ENCODE measurements at regions not wholly inside any gene's neighbourhood (a gene's known extent, or its start where the extent isn't known, plus 50 kb on each side); places are given as distances from the start of the nearest gene placed in this dataset.
"Not testable (repeated sequence)": the region's sequence is repeated elsewhere in the genome, so short reads cannot be mapped to it uniquely, and the experiment has no call there.

DNA sequence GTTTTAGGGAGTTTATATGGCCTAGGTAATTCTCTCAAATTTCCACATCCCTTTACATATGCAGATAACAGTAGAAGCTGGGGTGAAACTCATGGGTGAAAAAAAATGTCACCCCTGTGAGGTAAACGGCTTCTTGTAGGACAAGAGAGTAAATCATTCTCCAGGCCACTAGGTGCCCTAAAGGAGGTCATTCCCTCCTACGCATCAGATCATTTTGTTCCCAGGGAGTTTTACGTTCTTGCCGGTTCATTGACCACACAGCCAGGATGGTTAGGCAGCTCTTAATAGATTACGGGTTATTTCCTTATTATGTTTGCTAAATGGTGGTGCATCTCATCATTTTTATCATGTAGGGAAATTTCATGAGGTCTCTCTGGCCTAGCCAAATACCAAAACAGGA lies 225.8 kb upstream of the NOCT start:
- no peaks in the 10 kb centered on the region for H3K4me1 ChIP-seq
- intact Hi-C loops (cut with DNase I; ENCODE audit: low total_unique reads), result no loop called here
- H3K27me3 ChIP-seq (replicated peaks in 1 of 7), result peaks cover 0 to 5% (median 0%) of the 10 kb centered on the region in 7 donors
- WGBS, 5 donors, result 84 to 93% (median 86%) methylated on average over 5 of the region's 5 CpGs
- no peak for DNase-seq
- H3K9me3 ChIP-seq, result no peaks in the 10 kb centered on the region
- no peak overlapping the region for H3K4me3 ChIP-seq
- no peak for TF ChIP-seq POLR2A (IDR thresholded peaks at IDR 0.05)
- no peak for TF ChIP-seq CTCF (IDR thresholded peaks at IDR 0.05 in 8 of 11, conservative IDR thresholded peaks at IDR 0.05 in 3 of 11)
- H3K36me3 ChIP-seq, result no peaks in the 10 kb centered on the region
- no peak overlapping the region for H3K27ac ChIP-seq

GRCh38 chr4:138788857-138789256 lies 226.7 kb upstream of the NOCT start:
- no peaks in the 10 kb centered on the region for H3K4me1 ChIP-seq
- TF ChIP-seq CTCF (IDR thresholded peaks at IDR 0.05 in 8 of 11, conservative IDR thresholded peaks at IDR 0.05 in 3 of 11) (no peak), POLR2A (IDR thresholded peaks at IDR 0.05) (no peak), POLR2AphosphoS5 (IDR thresholded peaks at IDR 0.05) (no peak)

DNA sequence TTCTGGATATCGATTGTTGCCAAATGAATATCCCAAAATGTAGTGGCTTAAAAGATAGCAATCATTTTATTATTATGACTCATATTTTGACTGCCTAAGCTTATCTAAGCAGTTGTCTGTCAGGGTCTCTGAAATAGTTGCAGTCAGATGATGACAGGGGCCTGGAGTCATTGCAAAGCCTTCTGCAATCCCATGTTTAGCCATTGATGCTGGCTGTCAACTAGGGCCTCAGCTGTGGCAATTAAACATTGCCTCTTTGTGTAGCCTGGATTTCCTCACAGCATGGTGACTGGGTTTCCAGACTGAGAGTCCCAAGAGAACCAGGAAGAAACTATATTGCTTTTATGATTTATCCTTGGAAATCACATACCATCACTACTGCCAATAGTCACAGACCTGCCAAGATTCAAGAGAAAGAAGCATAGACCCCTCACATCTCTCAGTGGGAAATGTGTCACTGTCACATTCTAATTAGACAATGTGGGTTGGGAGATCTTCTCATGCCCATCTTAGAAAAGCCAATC lies 227.3 kb upstream of the NOCT start:
- H3K4me3 ChIP-seq, result no peak overlapping the region
- no peak for DNase-seq
- H3K9me3 ChIP-seq, result no peaks in the 10 kb centered on the region
- WGBS, 5 donors, result 72 to 98% (median 91%) methylated on average over 1 of the region's 1 CpG
- peaks cover 0 to 6% (median 0%) of the 10 kb centered on the region in 7 donors for H3K27me3 ChIP-seq (replicated peaks in 1 of 7)
- intact Hi-C loops (cut with DNase I; ENCODE audit: low total_unique reads), result no loop called here
- H3K4me1 ChIP-seq, result no peaks in the 10 kb centered on the region
- H3K36me3 ChIP-seq, result no peaks in the 10 kb centered on the region
- TF ChIP-seq CTCF (IDR thresholded peaks at IDR 0.05 in 8 of 11, conservative IDR thresholded peaks at IDR 0.05 in 3 of 11) (no peak), POLR2AphosphoS5 (IDR thresholded peaks at IDR 0.05) (no peak), POLR2A (IDR thresholded peaks at IDR 0.05) (no peak)
- H3K27ac ChIP-seq, result no peak overlapping the region

More at GRCh38 chr4:138788857-138789256, 226.7 kb upstream of the NOCT start:
- no peak for DNase-seq
- H3K36me3 ChIP-seq, result no peaks in the 10 kb centered on the region
- 55 to 76% (median 69%) methylated on average over 5 of the region's 5 CpGs for WGBS, 5 donors
- no peaks in the 10 kb centered on the region for H3K9me3 ChIP-seq
- intact Hi-C loops (cut with DNase I; ENCODE audit: low total_unique reads), result no loop called here
- peaks cover 0 to 6% (median 0%) of the 10 kb centered on the region in 7 donors for H3K27me3 ChIP-seq (replicated peaks in 1 of 7)
- H3K27ac ChIP-seq, result no peak overlapping the region
- no peak overlapping the region for H3K4me3 ChIP-seq

- peaks cover 0 to 14% (median 6%) of the 10 kb centered on the region in 8 donors for H3K9me3 ChIP-seq
- H3K27me3 ChIP-seq (replicated peaks in 1 of 7); H3K27ac ChIP-seq; H3K36me3 ChIP-seq; H3K4me1 ChIP-seq; DNase-seq; intact Hi-C loops (cut with DNase I; ENCODE audit: low total_unique reads); H3K4me3 ChIP-seq: not testable (repeated sequence)
- WGBS, 5 donors, result 85 to 97% (median 95%) methylated on average over 2 of the region's 2 CpGs
These were observed 235.8 kb upstream of the NOCT start for GRCh38 chr4:138779761-138780160.

GRCh38 chr4:138775890-138776289 lies 239.7 kb upstream of the NOCT start:
- intact Hi-C loops (cut with DNase I; ENCODE audit: low total_unique reads), result no loop called here
- 27 to 50% (median 35%) methylated on average over 6 of the region's 6 CpGs for WGBS, 5 donors
- Histone ChIP-seq H3K27ac (no peak overlapping the region), H3K36me3 (no peaks in the 10 kb centered on the region), H3K27me3 (replicated peaks in 1 of 7) (no peaks in the 10 kb centered on the region), H3K9me3 (peaks cover 0 to 10% (median 3%) of the 10 kb centered on the region in 8 donors), H3K4me1 (peaks cover 0 to 7% (median 0%) of the 10 kb centered on the region in 6 donors), H3K4me3 (no peak overlapping the region)
- DNase-seq, result no peak
- TF ChIP-seq POLR2A (IDR thresholded peaks at IDR 0.05), result no peak
- TF ChIP-seq CTCF (IDR thresholded peaks at IDR 0.05 in 8 of 11, conservative IDR thresholded peaks at IDR 0.05 in 3 of 11), result no peak
- TF ChIP-seq POLR2AphosphoS5 (IDR thresholded peaks at IDR 0.05), result no peak
